Uterus (tissue), 3 donors: ENCODE measurements at regions not wholly inside any gene's neighbourhood (a gene's known extent, or its start where the extent isn't known, plus 50 kb on each side); places are given as distances from the start of the nearest gene placed in this dataset.

Source experiments
- DNase-seq, 2 donors: peaks; one replicate each; pipeline ENCODE4 v3.0.0-alpha.2; 2019 to 2020
- H3K27ac ChIP-seq, 2 donors: fragments of 200-600 bp; sonication (generic); 1 replicate in 1 of 2; 2 replicates in 1 of 2; pipeline ENCODE4 v1.5.1; 2016 to 2018
- H3K27me3 ChIP-seq, 2 donors: fragments of 200-600 bp; sonication (generic); one replicate each; pipeline ENCODE4 v1.5.1; 2018 to 2019; ENCODE audit warnings: control low read depth in 1 of 2
- H3K36me3 ChIP-seq, 2 donors: fragments of 200-600 bp; sonication (generic); one replicate each; pipeline ENCODE4 v1.5.1; 2019; ENCODE audit warnings: control low read depth in 1 of 2
- H3K4me1 ChIP-seq, 2 donors: fragments of 200-600 bp; sonication (generic); one replicate each; pipeline ENCODE4 v1.5.1; 2018 to 2019; ENCODE audit warnings: control low read depth in 1 of 2
- H3K4me3 ChIP-seq, 2 donors: fragments of 200-600 bp; sonication (generic); 1 replicate in 1 of 2; 2 replicates in 1 of 2; pipeline ENCODE4 v1.5.1; 2018 to 2019; ENCODE audit warnings: mild to moderate bottlenecking in 1 of 2
- H3K9me3 ChIP-seq, 2 donors: fragments of 200-600 bp; sonication (generic); one replicate each; pipeline ENCODE4 v1.5.1; 2019; ENCODE audit warnings: control low read depth in 1 of 2
- POLR2A ChIP-seq, 2 donors: fragments of 450-650 bp; IDR thresholded peaks; one replicate each; pipeline ENCODE4 v1.6.1; 2016; ENCODE audit warnings: antibody characterized with exemption in 2 of 2, mild to moderate bottlenecking in 1 of 2, moderate library complexity in 1 of 2
- intact Hi-C: fragments of 100-400 bp; cut with DNase I; formaldehyde crosslinking; loops from one replicate; pipeline ENCODE4 v1.15.1; 2023; ENCODE audit warnings: low total_unique reads
- TF ChIP-seq, protein P1 (sequence below), 4 experiments: fragments of 200-600 bp in 2 of 4; fragments of 450-650 bp in 2 of 4; sonication (generic) in 2 of 4; IDR thresholded peaks; one replicate each; pipeline ENCODE4 v1.5.1; 2016 to 2019; ENCODE audit warnings: antibody characterized with exemption in 4 of 4, mild to moderate bottlenecking in 2 of 4, moderate library complexity in 1 of 4
- donor health status: DM: yes; HTN: yes; CAD: no.

DNA sequence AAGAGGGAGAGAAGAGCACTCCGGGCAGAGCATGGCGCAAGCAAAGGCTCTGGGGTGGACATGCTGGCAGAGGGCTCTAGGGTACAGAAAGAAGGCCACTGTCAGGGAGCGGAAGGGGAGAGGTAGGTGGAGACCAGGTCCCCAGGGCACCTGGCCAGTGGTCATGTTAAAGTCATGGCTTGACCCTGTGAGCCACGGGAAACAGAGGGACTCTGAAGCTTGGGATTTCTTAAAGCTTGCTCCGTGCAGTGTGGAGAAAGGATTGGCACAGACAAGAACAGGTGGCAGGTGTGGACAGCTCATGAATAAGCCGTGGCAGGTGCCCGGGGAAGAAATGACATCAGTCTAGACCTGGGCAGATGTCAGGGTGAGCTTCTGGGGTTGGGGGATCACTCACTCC is 413.8 kb downstream of the BCL11B start:
- intact Hi-C loops = no loop called here
- Histone ChIP-seq H3K27ac (no peak overlapping the region), H3K4me1 (no peaks in the 10 kb centered on the region), H3K36me3 (no peaks in the 10 kb centered on the region), H3K27me3 (no peaks in the 10 kb centered on the region), H3K4me3 (no peak overlapping the region), H3K9me3 (no peaks in the 10 kb centered on the region)
- no peak for TF ChIP-seq POLR2A (IDR thresholded peaks at IDR 0.05)
- TF ChIP-seq, protein P1, sequence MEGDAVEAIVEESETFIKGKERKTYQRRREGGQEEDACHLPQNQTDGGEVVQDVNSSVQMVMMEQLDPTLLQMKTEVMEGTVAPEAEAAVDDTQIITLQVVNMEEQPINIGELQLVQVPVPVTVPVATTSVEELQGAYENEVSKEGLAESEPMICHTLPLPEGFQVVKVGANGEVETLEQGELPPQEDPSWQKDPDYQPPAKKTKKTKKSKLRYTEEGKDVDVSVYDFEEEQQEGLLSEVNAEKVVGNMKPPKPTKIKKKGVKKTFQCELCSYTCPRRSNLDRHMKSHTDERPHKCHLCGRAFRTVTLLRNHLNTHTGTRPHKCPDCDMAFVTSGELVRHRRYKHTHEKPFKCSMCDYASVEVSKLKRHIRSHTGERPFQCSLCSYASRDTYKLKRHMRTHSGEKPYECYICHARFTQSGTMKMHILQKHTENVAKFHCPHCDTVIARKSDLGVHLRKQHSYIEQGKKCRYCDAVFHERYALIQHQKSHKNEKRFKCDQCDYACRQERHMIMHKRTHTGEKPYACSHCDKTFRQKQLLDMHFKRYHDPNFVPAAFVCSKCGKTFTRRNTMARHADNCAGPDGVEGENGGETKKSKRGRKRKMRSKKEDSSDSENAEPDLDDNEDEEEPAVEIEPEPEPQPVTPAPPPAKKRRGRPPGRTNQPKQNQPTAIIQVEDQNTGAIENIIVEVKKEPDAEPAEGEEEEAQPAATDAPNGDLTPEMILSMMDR (IDR thresholded peaks at IDR 0.05) = no peak
- no peak for DNase-seq

DNA sequence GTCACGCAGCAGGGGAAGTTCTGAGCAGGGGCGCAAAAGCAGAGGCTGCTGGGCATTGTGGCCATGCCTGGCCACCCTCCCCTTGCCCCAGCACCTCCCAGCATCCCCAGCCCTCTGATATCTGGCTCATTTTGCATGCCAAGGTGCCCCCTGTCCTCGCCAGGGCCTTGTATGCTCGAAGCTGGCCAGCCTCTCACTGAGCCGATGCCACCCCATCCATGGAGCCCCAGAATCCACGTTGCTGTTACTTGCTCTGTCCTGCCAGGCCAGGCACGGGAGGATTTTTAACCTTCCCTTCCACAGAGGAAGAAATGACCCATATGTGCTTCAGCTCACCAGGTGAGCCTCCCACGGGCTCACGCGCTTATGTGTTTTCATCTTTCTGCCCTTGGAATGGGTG is 413.4 kb downstream of the BCL11B start:
- no peak overlapping the region for H3K27ac ChIP-seq
- TF ChIP-seq, protein P1 (IDR thresholded peaks at IDR 0.05) = no peak
- no peak for TF ChIP-seq POLR2A (IDR thresholded peaks at IDR 0.05)
- no peaks in the 10 kb centered on the region for H3K4me1 ChIP-seq
- H3K9me3 ChIP-seq = no peaks in the 10 kb centered on the region
- H3K4me3 ChIP-seq = no peak overlapping the region
- no peaks in the 10 kb centered on the region for H3K36me3 ChIP-seq
- intact Hi-C loops = no loop called here
- DNase-seq = no peak
- H3K27me3 ChIP-seq = no peaks in the 10 kb centered on the region

DNA sequence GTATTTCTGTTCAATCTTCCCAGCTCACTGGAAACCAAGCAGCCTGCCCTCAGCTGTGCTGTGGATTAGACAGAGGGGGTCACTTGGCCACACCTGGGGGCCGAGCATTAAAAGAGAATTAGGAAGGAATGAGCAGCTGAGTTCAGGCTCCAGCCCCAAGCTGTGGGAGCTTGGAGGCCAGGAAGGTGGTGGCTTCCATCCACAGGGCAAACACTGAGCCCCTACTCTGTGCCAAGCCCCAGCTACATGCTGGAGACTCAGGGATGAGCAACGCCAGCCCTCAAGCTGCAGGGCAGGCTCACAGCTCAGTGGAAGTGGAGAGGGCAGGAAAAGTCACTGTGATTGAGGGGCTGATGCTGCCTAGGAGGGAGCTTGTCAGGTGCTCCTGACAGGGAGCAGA is 412.7 kb downstream of the BCL11B start:
- Histone ChIP-seq H3K4me3 (no peak overlapping the region), H3K27ac (no peak overlapping the region), H3K9me3 (no peaks in the 10 kb centered on the region), H3K27me3 (no peaks in the 10 kb centered on the region), H3K4me1 (no peaks in the 10 kb centered on the region), H3K36me3 (no peaks in the 10 kb centered on the region)
- intact Hi-C loops = no loop called here
- DNase-seq = no peak
- TF ChIP-seq, protein P1 (IDR thresholded peaks at IDR 0.05) = no peak
- no peak for TF ChIP-seq POLR2A (IDR thresholded peaks at IDR 0.05)

DNA sequence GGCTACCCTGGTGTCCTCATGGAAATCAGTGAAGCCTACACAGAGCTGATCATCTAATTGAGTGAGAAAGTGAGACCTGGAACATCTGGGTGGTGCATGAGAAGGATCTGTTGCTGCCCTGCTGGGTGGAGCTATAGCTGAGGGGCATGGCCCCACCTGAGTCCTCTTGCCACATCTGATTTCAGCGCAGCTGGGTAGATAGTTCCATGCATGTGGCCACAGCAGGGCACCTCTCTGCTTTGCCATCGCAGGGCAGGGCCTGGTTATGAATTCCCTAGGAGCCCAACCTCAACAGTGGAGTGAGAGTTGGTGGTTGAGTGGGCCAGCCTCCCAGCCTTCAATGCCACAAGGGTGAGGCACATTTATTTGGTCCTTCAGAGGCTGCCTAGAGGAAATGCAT is 407.8 kb downstream of the BCL11B start:
- intact Hi-C loops = no loop called here
- no peaks in the 10 kb centered on the region for H3K27me3 ChIP-seq
- no peaks in the 10 kb centered on the region for H3K4me1 ChIP-seq
- no peak overlapping the region for H3K4me3 ChIP-seq
- no peaks in the 10 kb centered on the region for H3K9me3 ChIP-seq
- no peak for DNase-seq
- TF ChIP-seq, protein P1 (IDR thresholded peaks at IDR 0.05) = no peak
- no peak for TF ChIP-seq POLR2A (IDR thresholded peaks at IDR 0.05)
- no peaks in the 10 kb centered on the region for H3K36me3 ChIP-seq
- H3K27ac ChIP-seq = no peak overlapping the region

DNA sequence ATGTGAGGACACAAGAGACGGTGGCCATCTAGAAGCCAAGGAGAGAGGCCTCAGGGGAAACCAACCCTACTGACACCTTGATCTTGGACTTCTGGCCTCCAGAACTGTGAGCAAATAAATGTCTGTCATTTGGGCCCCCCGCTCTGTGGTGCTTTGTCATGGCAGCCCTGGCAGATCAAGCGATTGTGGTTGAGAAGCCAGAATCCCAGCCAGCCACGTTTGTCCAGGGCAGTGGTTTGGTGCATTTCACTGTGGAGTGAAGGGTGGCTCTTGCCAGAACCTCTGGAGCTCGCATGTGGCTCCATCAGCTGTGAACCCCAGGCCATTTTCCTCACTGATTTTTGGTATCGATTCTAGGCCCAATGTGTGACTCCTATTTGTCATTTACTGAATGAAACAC is 404.9 kb downstream of the BCL11B start:
- H3K36me3 ChIP-seq = no peaks in the 10 kb centered on the region

More for the DNA sequence above, 404.9 kb downstream of the BCL11B start:
- DNase-seq = no peak
- Histone ChIP-seq H3K27me3 (no peaks in the 10 kb centered on the region), H3K4me3 (no peak overlapping the region), H3K4me1 (no peaks in the 10 kb centered on the region), H3K9me3 (no peaks in the 10 kb centered on the region), H3K27ac (no peak overlapping the region)
- TF ChIP-seq, protein P1 (IDR thresholded peaks at IDR 0.05) = no peak
- TF ChIP-seq POLR2A (IDR thresholded peaks at IDR 0.05) = no peak
- intact Hi-C loops = no loop called here
